DND-41 (cell line): ENCODE measurements at regions not wholly inside any gene's neighbourhood (a gene's known extent, or its start where the extent isn't known, plus 50 kb on each side); places are given as distances from the start of the nearest gene placed in this dataset.

Experiments
- ATAC-seq: fragments of 200-7000 bp; cut with Tn5 transposase; 3 replicates; pipeline ENCODE4 v1.9.1; 2021; ENCODE audit warnings: low read depth; ENCODE audit not compliant: insufficient read depth
- DNase-seq: peaks from one replicate; pipeline ENCODE4 v3.0.0-alpha.2; 2020
- H2AFZ ChIP-seq: 2 replicates; pipeline ENCODE4 v1.6.0; 2012; ENCODE audit warnings: low read depth, low read length
- H3K27ac ChIP-seq: 2 replicates; pipeline ENCODE4 v1.5.1; 2012; ENCODE audit warnings: low read length, inconsistent platforms
- H3K27me3 ChIP-seq: fragments of 200-600 bp; sonication (generic); 2 replicates; pipeline ENCODE4 v1.6.0; 2012; ENCODE audit warnings: low read length, mild to moderate bottlenecking, inconsistent platforms; ENCODE audit not compliant: insufficient read depth, poor library complexity
- H3K36me3 ChIP-seq: 2 replicates; pipeline ENCODE4 v1.5.1; 2012; ENCODE audit warnings: low read length, inconsistent platforms; ENCODE audit not compliant: insufficient read depth
- H3K4me1 ChIP-seq: 2 replicates; pipeline ENCODE4 v1.5.1; 2012; ENCODE audit warnings: mild to moderate bottlenecking, low read length; ENCODE audit not compliant: insufficient read depth
- H3K4me2 ChIP-seq: 2 replicates; pipeline ENCODE4 v1.6.0; 2012; ENCODE audit warnings: mild to moderate bottlenecking, moderate library complexity, low read length, inconsistent platforms; ENCODE audit not compliant: insufficient read depth
- H3K4me3 ChIP-seq, 2 experiments: fragments of 200-600 bp in 1 of 2; shearing (Covaris generic) in 1 of 2; 2 replicates each; pipeline ENCODE4 v1.5.1; 2012 to 2016; ENCODE audit warnings: inconsistent platforms in 2 of 2, low read length in 2 of 2, mild to moderate bottlenecking in 2 of 2, low read depth in 1 of 2, moderate library complexity in 1 of 2
- H3K79me2 ChIP-seq: 2 replicates; pipeline ENCODE4 v1.6.0; 2012; ENCODE audit warnings: low read length, inconsistent platforms; ENCODE audit not compliant: insufficient read depth
- H3K9ac ChIP-seq: 2 replicates; pipeline ENCODE4 v1.6.0; 2012; ENCODE audit warnings: low read depth, mild to moderate bottlenecking, inconsistent platforms, low read length, moderate library complexity
- H3K9me3 ChIP-seq: 2 replicates; pipeline ENCODE4 v1.5.1; 2012; ENCODE audit warnings: low read length, moderate library complexity, mild to moderate bottlenecking, inconsistent platforms; ENCODE audit not compliant: insufficient read depth, severe bottlenecking
- H4K20me1 ChIP-seq: 2 replicates; pipeline ENCODE4 v1.6.0; 2012; ENCODE audit warnings: low read length; ENCODE audit not compliant: insufficient read depth
- CTCF ChIP-seq: IDR thresholded peaks from 2 replicates; pipeline ENCODE4 v1.5.1; 2012; ENCODE audit warnings: borderline replicate concordance, low read length, moderate library complexity, mild to moderate bottlenecking; ENCODE audit not compliant: poor library complexity, severe bottlenecking; ENCODE audit errors: extremely low read depth
- EZH2 ChIP-seq: IDR thresholded peaks from 3 replicates; pipeline ENCODE4 v1.6.1; 2012; ENCODE audit warnings: borderline replicate concordance, low read depth, mild to moderate bottlenecking, moderate library complexity, low read length, inconsistent platforms; ENCODE audit not compliant: severe bottlenecking

DNA sequence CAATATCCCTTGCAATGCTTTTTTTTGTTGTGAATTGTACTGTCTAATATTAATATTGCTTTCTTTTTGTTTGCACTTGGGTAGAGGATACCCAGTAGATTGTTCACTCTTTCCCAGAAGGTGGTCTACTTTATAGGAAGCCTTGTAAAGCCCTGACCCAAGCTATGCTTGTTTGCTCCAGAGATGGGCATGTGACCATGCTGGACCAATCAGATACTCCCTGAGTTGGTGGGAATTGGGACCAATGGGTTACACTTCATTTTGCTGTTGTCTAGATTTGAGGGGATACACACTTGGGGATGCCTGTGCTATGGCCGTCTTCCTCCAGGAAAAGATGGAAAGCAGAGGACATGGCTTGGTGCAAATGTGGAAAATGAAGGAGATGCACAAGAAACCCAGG is 314.3 kb downstream of the DYSF start:
- no peaks in the 10 kb centered on the region for H3K27me3 ChIP-seq

GRCh38 chr2:71759060-71759459 is 305.7 kb downstream of the DYSF start:
- H3K79me2 ChIP-seq, result no peaks in the 10 kb centered on the region
- no peaks in the 10 kb centered on the region for H3K36me3 ChIP-seq
- no peak overlapping the region for H3K4me3 ChIP-seq
- H3K27ac ChIP-seq, result no peak overlapping the region
- H3K4me1 ChIP-seq, result no peaks in the 10 kb centered on the region
- DNase-seq (no peak), ATAC-seq (no peak)
- no peaks in the 10 kb centered on the region for H4K20me1 ChIP-seq
- TF ChIP-seq CTCF (no peak), EZH2 (no peak)
- H3K9me3 ChIP-seq, result no peaks in the 10 kb centered on the region
- H3K9ac ChIP-seq, result no peak overlapping the region
- no peak overlapping the region for H2AFZ ChIP-seq
- H3K4me2 ChIP-seq, result no peak overlapping the region
- H3K27me3 ChIP-seq, result peaks cover 8% of the 10 kb centered on the region

More for the DNA sequence above, 314.3 kb downstream of the DYSF start:
- H3K36me3 ChIP-seq, result no peaks in the 10 kb centered on the region
- no peak overlapping the region for H3K9ac ChIP-seq
- DNase-seq (no peak), ATAC-seq (no peak)
- no peak for TF ChIP-seq CTCF
- no peak for TF ChIP-seq EZH2
- H3K9me3 ChIP-seq, result no peaks in the 10 kb centered on the region
- no peak overlapping the region for H3K4me3 ChIP-seq
- no peak overlapping the region for H3K27ac ChIP-seq
- H3K4me2 ChIP-seq, result no peak overlapping the region
- H3K4me1 ChIP-seq, result no peaks in the 10 kb centered on the region
- H2AFZ ChIP-seq, result no peak overlapping the region
- no peaks in the 10 kb centered on the region for H3K79me2 ChIP-seq
- no peaks in the 10 kb centered on the region for H4K20me1 ChIP-seq

GRCh38 chr2:71757351-71757750 is 304.0 kb downstream of the DYSF start:
- Histone ChIP-seq H3K36me3 (no peaks in the 10 kb centered on the region), H3K4me1 (no peaks in the 10 kb centered on the region), H3K9ac (no peak overlapping the region), H3K79me2 (no peaks in the 10 kb centered on the region), H3K4me3 (no peak overlapping the region), H3K27me3 (peaks cover 11% of the 10 kb centered on the region), H4K20me1 (no peaks in the 10 kb centered on the region), H3K27ac (no peak overlapping the region), H3K9me3 (no peaks in the 10 kb centered on the region), H2AFZ (no peak overlapping the region), H3K4me2 (no peak overlapping the region)
- DNase-seq (no peak), ATAC-seq (no peak)
- no peak for TF ChIP-seq CTCF
- no peak for TF ChIP-seq EZH2

GRCh38 chr2:71756280-71756906 is 303.0 kb downstream of the DYSF start:
- H3K4me2 ChIP-seq, result no peak overlapping the region

More at GRCh38 chr2:71756280-71756906, 303.0 kb downstream of the DYSF start:
- TF ChIP-seq EZH2, result no peak
- no peak for TF ChIP-seq CTCF
- Histone ChIP-seq H3K79me2 (no peaks in the 10 kb centered on the region), H2AFZ (no peak overlapping the region), H4K20me1 (no peaks in the 10 kb centered on the region), H3K36me3 (no peaks in the 10 kb centered on the region), H3K9me3 (no peaks in the 10 kb centered on the region), H3K4me1 (no peaks in the 10 kb centered on the region), H3K4me3 (no peak overlapping the region), H3K27ac (no peak overlapping the region), H3K9ac (no peak overlapping the region), H3K27me3 (peaks cover 11% of the 10 kb centered on the region)
- ATAC-seq, result no peak
- DNase-seq, result no peak
